ENCODE measurements at regions not wholly inside any gene's neighbourhood (a gene's known extent, or its start where the extent isn't known, plus 50 kb on each side); places are given as distances from the start of the nearest gene placed in this dataset.

DNA sequence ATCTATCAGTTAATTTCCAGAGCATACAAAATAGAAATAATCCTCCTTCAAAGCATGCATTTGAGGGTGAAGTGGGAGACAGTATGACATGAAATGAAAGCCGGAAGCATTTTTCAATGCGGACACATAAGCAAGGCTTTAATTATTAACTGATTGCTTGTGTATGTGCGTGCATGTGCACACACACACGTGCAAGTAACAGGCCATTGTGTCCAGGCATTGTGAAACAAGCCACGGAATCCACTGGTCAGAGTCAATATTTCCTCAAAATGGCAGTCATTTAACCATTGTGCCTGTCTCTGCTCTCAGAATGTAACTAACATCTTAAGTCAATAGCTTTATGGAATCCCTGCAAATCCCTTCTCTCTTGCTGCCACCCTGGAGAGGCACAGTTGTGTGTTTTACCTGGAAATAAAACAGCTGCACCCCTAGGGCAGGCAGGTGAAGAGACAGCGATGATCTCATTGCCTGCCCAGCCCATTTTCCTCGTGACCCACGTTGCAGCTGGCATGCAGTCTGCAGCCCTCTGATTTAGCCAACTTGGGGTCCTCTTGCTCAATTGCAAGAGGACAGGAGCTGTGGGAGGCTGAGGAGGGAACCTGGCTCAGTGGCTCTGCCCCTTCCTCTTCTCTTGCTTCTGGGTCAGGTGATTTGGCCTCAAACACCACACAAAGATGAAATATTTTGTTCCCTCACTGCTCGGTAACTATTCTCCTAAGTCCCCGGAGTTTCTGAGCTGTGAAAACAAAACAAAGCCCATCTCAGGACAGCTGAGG lies 500.9 kb upstream of the ZMIZ1 start:
- peaks cover 13% of the 10 kb centered on the region for H3K36me3 Mint-ChIP-seq (ENCODE audit: unreplicated experiment)
- DNase-seq = no peak
- peaks cover 6% of the 10 kb centered on the region for H3K27me3 Mint-ChIP-seq (ENCODE audit: unreplicated experiment)
- no peak overlapping the region for H3K4me3 Mint-ChIP-seq (ENCODE audit: unreplicated experiment)
- peaks cover 5% of the 10 kb centered on the region for H3K9me3 Mint-ChIP-seq (ENCODE audit: unreplicated experiment)
- H3K4me1 Mint-ChIP-seq (ENCODE audit: low read depth, unreplicated experiment) = peaks cover 23% of the 10 kb centered on the region
- TF ChIP-seq, protein P1, sequence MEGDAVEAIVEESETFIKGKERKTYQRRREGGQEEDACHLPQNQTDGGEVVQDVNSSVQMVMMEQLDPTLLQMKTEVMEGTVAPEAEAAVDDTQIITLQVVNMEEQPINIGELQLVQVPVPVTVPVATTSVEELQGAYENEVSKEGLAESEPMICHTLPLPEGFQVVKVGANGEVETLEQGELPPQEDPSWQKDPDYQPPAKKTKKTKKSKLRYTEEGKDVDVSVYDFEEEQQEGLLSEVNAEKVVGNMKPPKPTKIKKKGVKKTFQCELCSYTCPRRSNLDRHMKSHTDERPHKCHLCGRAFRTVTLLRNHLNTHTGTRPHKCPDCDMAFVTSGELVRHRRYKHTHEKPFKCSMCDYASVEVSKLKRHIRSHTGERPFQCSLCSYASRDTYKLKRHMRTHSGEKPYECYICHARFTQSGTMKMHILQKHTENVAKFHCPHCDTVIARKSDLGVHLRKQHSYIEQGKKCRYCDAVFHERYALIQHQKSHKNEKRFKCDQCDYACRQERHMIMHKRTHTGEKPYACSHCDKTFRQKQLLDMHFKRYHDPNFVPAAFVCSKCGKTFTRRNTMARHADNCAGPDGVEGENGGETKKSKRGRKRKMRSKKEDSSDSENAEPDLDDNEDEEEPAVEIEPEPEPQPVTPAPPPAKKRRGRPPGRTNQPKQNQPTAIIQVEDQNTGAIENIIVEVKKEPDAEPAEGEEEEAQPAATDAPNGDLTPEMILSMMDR (IDR thresholded peaks at IDR 0.05; ENCODE audit: partially characterized antibody, unreplicated experiment) = no peak
- no peak overlapping the region for H3K27ac Mint-ChIP-seq (ENCODE audit: unreplicated experiment)

DNA sequence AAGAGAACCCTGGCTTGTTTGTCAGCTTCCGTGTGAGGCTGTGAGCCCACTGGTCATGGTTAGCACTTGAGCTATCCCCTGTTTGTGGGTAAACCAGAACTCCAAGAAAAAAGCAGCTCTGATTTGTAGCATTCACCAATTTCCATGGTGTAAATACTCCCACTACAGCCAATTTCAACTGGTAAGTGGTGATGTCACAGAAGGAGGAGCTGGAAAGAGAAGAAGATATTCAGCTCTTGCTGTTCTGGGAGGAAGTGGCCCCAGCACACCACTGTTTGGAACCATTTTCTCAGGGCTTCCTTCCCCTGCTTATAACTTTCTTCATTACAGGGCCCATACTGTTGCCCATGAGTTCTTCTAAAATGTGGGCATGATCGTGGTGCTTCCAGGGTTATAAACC lies 500.1 kb upstream of the ZMIZ1 start:
- Mint-ChIP-seq H3K4me3 (ENCODE audit: unreplicated experiment) (no peak overlapping the region), H3K27me3 (ENCODE audit: unreplicated experiment) (peaks cover 6% of the 10 kb centered on the region), H3K4me1 (ENCODE audit: low read depth, unreplicated experiment) (peaks cover 23% of the 10 kb centered on the region), H3K27ac (ENCODE audit: unreplicated experiment) (no peak overlapping the region), H3K9me3 (ENCODE audit: unreplicated experiment) (peaks cover 5% of the 10 kb centered on the region), H3K36me3 (ENCODE audit: unreplicated experiment) (peaks cover 13% of the 10 kb centered on the region)
- TF ChIP-seq, protein P1 (IDR thresholded peaks at IDR 0.05; ENCODE audit: partially characterized antibody, unreplicated experiment) = no peak
- DNase-seq = no peak

DNA sequence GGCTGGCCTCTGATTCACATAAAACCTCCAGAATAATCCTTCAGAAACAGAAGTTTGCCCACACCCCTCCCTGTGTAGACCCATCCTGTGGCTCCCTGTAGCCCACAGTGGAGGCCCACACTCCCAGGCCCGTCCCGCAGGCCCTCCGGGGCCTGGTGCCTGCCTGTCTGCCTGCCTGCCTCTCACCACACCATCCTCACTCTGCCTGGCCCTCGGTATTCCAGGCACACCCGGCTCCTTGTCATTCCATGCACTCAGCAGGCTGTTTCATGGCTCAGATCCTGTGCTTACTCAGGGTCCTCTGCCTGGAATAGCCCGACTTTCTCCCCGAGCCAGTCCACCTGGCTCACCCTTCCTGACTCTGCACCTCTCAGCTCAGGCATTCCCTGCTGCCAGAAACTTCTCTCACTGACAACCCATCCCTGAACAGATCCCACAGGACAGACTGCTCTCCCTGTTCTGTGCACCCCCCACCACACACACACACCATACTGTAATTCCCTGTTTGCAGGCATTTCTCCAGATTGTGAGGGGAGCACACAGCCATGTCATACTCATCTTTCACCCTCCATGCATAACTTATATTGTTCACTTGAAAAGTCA lies 498.0 kb upstream of the ZMIZ1 start:
- Mint-ChIP-seq H3K27me3 (ENCODE audit: unreplicated experiment) (peaks cover 6% of the 10 kb centered on the region), H3K36me3 (ENCODE audit: unreplicated experiment) (peaks cover 13% of the 10 kb centered on the region), H3K4me3 (ENCODE audit: unreplicated experiment) (no peak overlapping the region), H3K9me3 (ENCODE audit: unreplicated experiment) (peaks cover 3% of the 10 kb centered on the region), H3K4me1 (ENCODE audit: low read depth, unreplicated experiment) (peaks cover 26% of the 10 kb centered on the region), H3K27ac (ENCODE audit: unreplicated experiment) (no peak overlapping the region)
- no peak for DNase-seq
- TF ChIP-seq, protein P1 (IDR thresholded peaks at IDR 0.05; ENCODE audit: partially characterized antibody, unreplicated experiment) = no peak

DNA sequence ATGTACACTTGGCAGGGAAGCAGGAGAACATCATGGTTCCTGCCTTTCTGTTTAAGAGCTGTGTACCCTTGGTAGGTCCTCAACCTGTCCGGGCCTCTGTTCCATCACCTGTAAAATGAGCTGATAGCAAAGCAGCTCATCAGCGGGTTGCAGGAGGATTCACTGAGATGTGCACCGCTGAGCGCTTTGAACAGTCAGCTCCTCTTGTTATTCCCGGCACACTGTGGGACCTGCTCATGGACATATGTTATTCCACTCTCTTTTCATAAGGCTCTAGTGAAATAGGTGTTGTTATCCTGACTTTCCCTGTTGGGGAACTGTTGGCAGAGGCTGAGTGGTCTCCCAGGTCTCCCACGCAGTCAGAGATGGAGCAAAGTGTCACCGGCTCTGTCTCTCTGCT lies 497.5 kb upstream of the ZMIZ1 start:
- H3K4me1 Mint-ChIP-seq (ENCODE audit: low read depth, unreplicated experiment) = peaks cover 26% of the 10 kb centered on the region
- TF ChIP-seq, protein P1 (IDR thresholded peaks at IDR 0.05; ENCODE audit: partially characterized antibody, unreplicated experiment) = no peak
- H3K27ac Mint-ChIP-seq (ENCODE audit: unreplicated experiment) = no peak overlapping the region
- no peak for DNase-seq
- no peak overlapping the region for H3K4me3 Mint-ChIP-seq (ENCODE audit: unreplicated experiment)
- peaks cover 6% of the 10 kb centered on the region for H3K27me3 Mint-ChIP-seq (ENCODE audit: unreplicated experiment)
- peaks cover 13% of the 10 kb centered on the region for H3K36me3 Mint-ChIP-seq (ENCODE audit: unreplicated experiment)
- H3K9me3 Mint-ChIP-seq (ENCODE audit: unreplicated experiment) = peaks cover 3% of the 10 kb centered on the region

DNA sequence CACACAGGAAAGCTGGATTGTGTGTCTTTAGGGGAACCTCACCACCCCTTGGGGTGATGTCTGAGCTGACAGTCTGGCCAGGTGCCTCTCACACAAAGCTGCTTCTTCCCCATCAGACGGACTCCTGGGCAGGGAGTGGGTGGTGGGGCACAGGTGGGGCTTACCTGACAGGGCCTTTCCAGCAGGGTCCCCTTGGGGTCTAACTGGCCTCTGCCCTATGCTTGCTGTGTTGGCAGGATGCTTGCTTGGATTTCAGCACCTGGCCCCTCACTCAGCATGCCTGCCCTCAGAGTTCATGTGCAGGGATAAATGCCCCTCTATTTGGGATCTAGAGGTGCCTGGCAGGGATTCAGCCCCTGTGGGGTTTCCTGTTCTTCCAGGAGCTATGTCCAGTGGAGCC lies 496.9 kb upstream of the ZMIZ1 start:
- Mint-ChIP-seq H3K27me3 (ENCODE audit: unreplicated experiment) (peaks cover 6% of the 10 kb centered on the region), H3K9me3 (ENCODE audit: unreplicated experiment) (peaks cover 3% of the 10 kb centered on the region), H3K4me3 (ENCODE audit: unreplicated experiment) (no peak overlapping the region), H3K27ac (ENCODE audit: unreplicated experiment) (no peak overlapping the region), H3K4me1 (ENCODE audit: low read depth, unreplicated experiment) (peaks cover 27% of the 10 kb centered on the region), H3K36me3 (ENCODE audit: unreplicated experiment) (peaks cover 13% of the 10 kb centered on the region)
- TF ChIP-seq, protein P1 (IDR thresholded peaks at IDR 0.05; ENCODE audit: partially characterized antibody, unreplicated experiment) = no peak
- DNase-seq = no peak
